HG03520 (cell line): ENCODE measurements at regions not wholly inside any gene's neighbourhood (a gene's known extent, or its start where the extent isn't known, plus 50 kb on each side); places are given as distances from the start of the nearest gene placed in this dataset.
"Not testable (repeated sequence)": the region's sequence is repeated elsewhere in the genome, so short reads cannot be mapped to it uniquely, and the experiment has no call there.

Experiments used
- ATAC-seq: cut with Tn5 transposase; IDR thresholded peaks from one replicate; pipeline ENCODE4 v1.9.1; 2021; ENCODE audit warnings: mild to moderate bottlenecking, moderate library complexity; ENCODE audit not compliant: unreplicated experiment

- ATAC-seq: not testable (repeated sequence)
These were observed 151.1 kb upstream of the SPTLC3 start for GRCh38 chr20:12857643-12858042.

- no peak for ATAC-seq
These were observed 148.0 kb upstream of the SPTLC3 start for GRCh38 chr20:12860619-12861247.

- no peak for ATAC-seq
These were observed 139.1 kb upstream of the SPTLC3 start for GRCh38 chr20:12869669-12870068.

GRCh38 chr20:12870588-12870987 is 138.2 kb upstream of the SPTLC3 start:
- ATAC-seq: no peak

- ATAC-seq: no peak
These were observed 133.8 kb upstream of the SPTLC3 start for GRCh38 chr20:12874933-12875332.

GRCh38 chr20:12875510-12875909 is 133.3 kb upstream of the SPTLC3 start:
- no peak for ATAC-seq

- ATAC-seq: no peak
These were observed 125.8 kb upstream of the SPTLC3 start for GRCh38 chr20:12882832-12883506.

- no peak for ATAC-seq
These were observed 125.3 kb upstream of the SPTLC3 start for GRCh38 chr20:12883507-12883885.

- no peak for ATAC-seq
These were observed 122.0 kb upstream of the SPTLC3 start for GRCh38 chr20:12886618-12887363.

- ATAC-seq: no peak
These were observed 117.1 kb upstream of the SPTLC3 start for GRCh38 chr20:12891643-12892042.

- ATAC-seq: no peak
These were observed 115.8 kb upstream of the SPTLC3 start for GRCh38 chr20:12893019-12893418.

- no peak for ATAC-seq
These were observed 115.1 kb upstream of the SPTLC3 start for GRCh38 chr20:12893653-12894052.

GRCh38 chr20:12894089-12894488 is 114.7 kb upstream of the SPTLC3 start:
- no peak for ATAC-seq

- ATAC-seq: no peak
These were observed 112.6 kb upstream of the SPTLC3 start for GRCh38 chr20:12896180-12896579.

- no peak for ATAC-seq
These were observed 105.8 kb upstream of the SPTLC3 start for GRCh38 chr20:12902992-12903391.

GRCh38 chr20:12906361-12906760 is 102.4 kb upstream of the SPTLC3 start:
- ATAC-seq: no peak

- no peak for ATAC-seq
These were observed 97.4 kb upstream of the SPTLC3 start for GRCh38 chr20:12911372-12911771.

GRCh38 chr20:12913781-12914443 is 94.9 kb upstream of the SPTLC3 start:
- ATAC-seq: no peak

- ATAC-seq: no peak
These were observed 94.0 kb upstream of the SPTLC3 start for GRCh38 chr20:12914804-12915203.

GRCh38 chr20:12916699-12917098 is 92.1 kb upstream of the SPTLC3 start:
- no peak for ATAC-seq

GRCh38 chr20:12924126-12924525 is 84.6 kb upstream of the SPTLC3 start:
- no peak for ATAC-seq
